GM18498 (cell line): ENCODE measurements at regions not wholly inside any gene's neighbourhood (a gene's known extent, or its start where the extent isn't known, plus 50 kb on each side); places are given as distances from the start of the nearest gene placed in this dataset.

Experiments
- ATAC-seq: cut with Tn5 transposase; IDR thresholded peaks from one replicate; pipeline ENCODE4 v1.9.1; 2021; ENCODE audit warnings: mild to moderate bottlenecking, moderate library complexity; ENCODE audit not compliant: unreplicated experiment

DNA sequence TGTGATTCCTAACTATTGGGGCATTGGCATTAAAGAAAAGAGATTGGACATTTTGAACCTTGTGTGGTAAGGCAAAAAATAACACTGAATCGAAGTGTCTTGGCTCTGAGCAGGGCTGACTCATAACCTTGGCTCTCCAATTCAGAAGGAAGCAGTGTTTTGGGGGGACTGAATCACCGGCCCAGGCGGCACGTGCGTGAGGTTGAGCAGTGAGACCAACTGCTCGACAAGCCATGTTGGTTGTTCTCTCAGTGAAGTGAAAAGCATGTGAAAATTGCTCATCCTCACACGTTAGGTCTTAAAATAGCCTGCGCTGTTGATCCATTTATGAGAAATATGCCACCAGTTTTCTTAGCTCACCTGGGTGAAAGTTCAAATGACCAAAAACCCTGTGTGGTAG is 137.8 kb upstream of the SPACA1 start:
- no peak for ATAC-seq

DNA sequence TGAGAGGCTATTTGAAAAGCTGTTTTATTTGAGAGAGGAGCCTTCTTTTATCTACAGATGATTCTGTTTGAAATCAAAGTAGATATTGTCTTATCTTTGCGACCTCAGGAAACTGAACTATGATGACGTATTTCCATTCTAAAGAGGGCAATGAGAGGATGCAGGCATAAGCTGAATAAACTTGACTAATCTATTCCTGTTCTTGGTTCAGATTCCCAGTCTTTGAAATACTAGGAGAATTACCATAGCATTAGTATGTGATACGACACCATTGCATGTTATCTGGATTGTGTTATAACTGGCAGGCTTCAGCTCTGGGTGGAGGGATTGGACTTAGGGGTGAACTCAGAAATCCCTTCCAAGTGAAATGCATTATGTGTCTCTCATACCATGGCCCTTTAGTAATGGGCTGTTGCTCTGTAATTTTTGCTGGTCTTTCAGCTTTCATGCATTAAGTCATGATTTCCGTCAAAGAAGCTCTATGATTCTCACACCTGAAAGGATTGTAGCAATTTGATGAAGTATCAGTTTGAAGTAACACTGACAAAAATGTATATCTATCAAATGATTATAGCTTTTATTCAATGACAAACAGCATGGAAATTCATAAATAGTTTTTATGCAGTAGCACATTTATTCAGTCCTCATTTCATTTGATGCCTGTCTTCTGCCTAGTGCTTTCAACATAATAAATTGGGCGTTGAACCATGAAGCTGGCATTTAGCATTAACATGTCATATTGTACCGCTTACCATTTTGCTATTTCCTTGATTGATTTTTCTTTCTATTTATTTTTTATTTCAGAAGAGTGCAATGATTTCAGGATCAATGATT is 138.4 kb upstream of the SPACA1 start:
- no peak for ATAC-seq

DNA sequence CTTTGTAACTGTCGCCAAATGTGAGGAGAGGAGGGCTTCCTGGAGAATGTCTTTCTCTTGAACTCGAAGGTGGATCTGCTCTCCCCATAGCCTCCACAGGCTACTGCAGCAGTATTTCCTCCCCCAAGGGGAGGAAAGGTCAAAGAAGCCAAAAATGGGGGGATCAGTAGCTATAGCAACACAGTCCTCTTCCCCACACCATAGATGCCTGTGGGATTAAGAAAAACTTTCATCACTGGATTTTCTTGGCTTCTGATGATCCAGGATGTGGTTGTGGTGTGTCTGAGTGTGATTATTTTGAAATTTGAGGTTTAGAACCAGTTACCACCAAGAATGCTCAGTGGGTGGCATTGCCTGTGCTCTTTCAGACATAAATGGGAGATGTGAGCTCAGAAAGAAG is 140.1 kb upstream of the SPACA1 start:
- ATAC-seq = peak; percentile 58

DNA sequence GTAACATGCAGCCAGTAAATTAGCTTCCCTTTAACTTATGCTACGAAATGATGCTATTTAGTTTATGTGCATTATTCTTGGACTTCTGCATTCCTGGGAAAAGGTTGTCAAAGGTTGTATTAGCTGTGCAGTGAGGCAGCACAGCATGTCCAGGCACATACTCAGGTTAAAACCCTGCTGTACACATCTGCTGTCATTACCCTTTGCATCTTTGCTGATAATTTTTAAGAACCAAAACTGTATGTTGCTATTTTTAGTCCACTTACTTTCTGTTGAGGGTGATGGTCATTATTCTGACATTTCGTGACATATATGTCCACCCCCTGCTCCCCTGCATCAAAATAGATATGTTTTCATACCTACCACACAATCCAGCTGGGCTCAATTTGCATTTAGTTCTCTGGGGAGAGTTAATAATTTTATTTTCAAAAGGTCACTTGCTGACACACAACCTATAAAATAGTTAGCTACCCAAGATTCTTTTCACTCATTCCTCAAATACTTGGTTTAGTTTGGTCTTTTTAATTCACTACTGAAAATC is 142.5 kb upstream of the SPACA1 start:
- ATAC-seq = peak; percentile 84

DNA sequence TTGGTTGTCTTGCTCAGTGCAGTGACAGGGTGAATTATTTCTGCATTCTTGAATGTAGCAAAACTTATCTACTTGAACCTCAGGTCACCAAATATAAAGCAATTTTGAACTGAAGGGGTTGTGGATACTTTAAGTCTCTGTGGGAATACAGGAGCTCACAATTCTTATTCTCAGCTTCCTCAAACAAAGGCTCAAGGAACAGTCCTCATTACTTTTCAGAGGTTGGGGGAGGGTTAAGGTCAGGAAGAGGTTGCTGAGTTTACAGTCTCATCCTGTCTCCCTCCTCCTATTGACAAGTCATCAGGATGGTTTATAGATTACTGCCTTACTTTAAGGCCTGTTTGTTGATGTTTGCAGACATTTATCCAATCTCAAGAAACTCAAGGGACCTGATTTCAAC is 143.6 kb upstream of the SPACA1 start:
- no peak for ATAC-seq

DNA sequence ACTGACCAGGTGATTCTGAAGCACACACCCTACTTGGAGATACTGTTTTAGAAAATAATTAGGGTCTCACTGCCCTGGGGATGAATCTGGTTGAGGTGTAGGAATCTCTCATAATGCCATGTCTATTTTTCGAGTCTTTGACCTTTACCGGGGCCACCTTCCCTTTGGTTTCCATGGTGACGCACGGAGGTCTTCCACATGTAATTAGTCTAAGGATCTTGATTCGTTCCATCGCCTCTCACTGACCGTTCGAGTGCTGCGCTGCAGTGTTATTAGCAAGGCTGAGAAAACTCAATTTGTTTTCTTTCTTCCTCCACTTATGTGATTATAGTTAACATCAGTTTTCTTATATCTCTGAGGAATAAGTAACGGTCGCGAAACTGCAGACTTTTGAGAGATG is 144.3 kb upstream of the SPACA1 start:
- ATAC-seq = no peak

DNA sequence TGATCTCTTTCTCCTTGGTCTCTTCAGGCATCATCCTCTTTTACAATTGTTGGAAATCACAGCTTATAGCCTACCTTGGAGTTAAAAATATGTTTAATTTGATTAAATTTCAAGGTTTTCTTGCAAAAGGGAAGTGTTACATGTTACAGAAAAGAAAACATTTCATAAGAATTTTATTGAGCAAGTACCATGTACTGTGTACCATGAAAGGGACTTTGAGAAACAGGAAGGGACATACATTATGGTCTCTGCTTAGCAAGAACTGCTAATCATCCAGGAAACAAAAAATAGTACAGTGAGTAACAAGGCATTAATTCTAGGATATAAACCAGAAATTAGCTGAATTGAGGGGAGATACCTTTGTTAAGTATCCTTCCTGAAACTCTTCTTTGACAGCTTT is 145.3 kb upstream of the SPACA1 start:
- no peak for ATAC-seq

DNA sequence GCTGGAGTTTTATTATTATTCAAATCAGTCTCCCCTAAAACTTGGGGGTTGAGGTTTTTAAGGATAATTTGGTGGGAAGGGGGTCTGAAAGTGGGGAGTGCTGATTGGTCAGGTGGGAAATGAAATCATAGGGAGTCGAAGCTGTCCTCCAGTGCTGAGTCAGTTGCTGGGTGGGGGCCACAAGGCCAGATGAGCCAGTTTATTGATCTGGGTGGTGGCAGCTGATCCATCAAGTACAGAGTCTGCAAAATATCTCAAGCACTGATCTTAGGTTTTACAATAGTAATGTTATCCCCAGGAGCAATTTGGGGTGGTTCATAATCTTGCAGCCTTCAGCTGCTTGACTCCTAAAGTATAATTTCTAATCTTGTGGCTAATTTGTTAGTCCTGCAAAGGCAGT is 146.0 kb upstream of the SPACA1 start:
- no peak for ATAC-seq

DNA sequence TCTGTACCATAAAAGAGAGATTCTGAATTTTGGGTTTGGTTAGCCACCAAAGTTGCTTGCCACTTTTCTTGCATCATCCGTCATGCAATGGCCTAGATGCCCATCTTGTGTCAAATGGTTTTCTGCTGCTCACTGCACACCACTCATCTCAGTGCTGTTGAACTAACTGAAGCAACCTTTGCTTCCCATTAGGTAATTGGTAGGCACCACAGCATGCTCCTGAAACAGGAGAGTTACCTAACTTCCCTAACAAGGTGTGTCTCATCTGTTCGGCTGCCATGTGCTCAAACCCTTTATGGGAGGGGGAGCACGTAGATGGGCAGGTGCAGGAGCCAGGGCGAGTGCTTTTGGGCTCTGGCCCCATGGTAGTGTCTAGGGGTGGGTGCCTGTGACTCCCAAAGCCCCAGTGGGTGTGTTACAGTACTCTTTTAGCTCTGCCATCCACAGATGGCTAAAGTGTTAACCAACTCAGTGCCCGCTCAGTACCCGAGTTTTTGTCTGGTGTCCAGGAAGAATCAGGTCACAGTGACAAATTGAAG is 147.4 kb upstream of the SPACA1 start:
- no peak for ATAC-seq

DNA sequence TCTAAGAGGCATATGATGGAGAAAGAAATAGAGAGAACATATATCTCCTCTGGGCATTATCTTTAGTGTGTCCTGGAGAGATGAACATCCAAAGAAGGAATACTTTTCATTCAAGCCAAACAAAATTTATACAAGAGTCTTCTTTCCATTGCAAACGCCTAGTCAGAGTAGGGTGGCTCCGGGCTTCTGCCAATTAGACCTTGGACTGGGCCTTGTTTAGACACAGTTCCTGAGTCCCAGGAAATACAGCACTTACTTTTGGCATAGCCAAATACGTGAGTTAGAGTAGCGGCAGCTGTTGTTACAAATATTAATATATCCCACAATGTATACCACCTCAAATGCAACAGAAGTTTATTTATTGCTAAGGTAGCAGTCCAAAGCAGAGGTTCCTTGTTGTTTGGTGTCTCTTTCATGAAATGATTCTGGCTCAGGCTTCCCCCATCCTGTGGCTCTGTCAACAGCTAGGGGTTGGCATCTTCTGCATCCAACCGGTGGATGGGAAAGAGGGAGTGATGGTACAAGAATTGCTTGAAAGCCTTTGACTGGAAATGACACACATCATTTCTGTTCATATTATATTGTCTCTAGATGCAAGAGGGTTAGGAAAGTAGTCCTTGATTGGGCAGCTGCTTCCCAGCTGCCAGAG is 148.0 kb upstream of the SPACA1 start:
- no peak for ATAC-seq

DNA sequence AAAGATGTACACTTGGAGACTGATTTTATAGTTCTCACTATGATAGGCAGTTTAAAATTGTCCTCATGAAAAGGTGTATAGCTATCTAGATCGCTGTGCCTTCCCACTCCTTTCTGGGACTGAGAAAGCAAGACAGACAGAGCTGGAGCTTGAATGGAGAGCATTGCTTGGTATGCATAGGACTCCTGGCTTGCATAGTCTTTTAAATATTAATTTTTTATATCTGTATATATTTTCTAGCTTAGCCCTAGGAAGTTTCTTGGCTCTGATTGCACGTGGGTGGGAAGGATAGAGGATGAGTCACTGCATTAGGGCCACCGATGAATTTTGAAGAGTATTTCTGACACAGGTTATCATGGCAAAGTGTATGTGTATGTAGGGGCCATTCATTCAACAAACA is 150.0 kb upstream of the SPACA1 start:
- ATAC-seq = no peak

DNA sequence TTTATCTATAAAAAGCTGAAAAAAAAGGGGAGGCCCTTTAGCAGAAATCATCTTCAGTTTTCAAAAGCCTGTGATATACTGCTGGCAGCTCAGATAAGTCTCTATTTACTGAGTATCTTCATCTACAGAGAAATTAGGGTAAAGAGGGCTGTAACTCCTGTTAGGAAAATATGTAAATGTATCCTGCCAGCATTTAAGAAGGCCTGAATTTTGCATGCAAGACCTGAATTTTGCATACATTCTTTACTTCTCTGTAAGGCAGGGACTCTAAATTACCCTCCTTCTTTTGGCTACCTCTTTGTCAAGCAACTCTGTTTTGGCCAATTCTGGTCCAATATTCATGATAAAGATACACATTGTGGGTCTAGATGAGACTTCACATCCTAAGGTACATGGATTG is 150.6 kb upstream of the SPACA1 start:
- no peak for ATAC-seq

DNA sequence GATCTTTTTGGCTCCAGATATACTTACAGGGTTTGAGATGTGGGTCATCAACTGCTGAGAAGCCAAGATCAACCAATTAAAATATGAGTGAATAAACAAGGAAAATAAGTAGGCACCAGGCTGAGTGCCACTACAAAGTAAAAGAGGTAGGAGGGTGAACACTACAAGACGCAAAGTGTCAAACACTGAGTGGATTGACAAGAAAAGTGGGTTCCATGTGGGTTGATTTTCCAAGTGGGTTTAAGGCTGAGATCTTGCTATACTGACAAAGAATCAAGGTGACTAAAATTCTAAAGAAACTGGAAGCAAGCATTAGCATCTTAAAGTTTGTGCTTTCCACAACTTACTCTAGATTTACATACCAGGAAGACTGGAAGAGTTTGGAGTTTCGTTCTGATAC is 160.4 kb upstream of the SPACA1 start:
- no peak for ATAC-seq

DNA sequence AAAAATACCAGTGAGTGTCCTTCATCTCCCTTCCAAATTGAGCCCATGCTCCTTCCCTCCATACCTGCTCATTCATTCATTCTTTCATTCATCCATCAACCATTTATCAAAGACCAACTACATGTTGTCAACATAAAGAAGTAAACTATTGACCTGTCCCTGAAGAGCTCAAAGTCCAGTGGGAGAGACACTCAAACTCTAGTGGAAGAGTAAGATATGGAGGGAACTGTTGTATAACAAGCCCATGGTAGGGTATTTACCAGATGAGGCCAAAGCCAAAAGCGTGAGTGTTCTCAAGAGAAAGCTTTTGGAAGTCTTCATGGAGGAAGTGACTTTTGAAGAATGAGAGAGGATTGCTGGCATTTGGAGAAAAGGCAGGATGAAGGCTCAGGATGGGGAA is 163.4 kb upstream of the SPACA1 start:
- no peak for ATAC-seq

DNA sequence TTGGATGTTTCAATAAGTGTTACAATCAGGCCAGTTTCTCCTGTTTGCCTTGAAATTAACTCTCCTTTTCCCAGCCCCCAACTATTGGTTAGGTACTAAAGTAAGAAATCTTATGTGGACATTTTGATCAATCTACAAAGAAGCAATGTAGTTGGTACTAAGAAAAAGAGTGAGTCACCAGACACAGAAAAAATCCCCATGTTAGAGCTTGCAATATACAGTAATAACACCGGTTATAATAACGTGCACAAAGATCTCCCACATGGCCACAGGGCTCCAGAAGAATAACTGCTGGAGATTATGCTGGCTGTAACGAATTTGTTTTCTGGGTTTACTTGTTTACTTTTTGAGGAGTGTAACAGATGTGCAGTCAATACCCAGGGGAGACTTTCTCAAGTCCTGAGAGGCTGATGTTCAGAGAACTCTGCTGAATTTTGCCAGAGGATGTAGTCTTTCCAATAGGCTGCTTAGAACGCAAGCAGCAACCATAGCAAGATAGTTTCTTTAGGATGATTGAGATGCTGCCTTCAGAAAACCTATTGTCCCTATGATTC is 166.2 kb upstream of the SPACA1 start:
- no peak for ATAC-seq

DNA sequence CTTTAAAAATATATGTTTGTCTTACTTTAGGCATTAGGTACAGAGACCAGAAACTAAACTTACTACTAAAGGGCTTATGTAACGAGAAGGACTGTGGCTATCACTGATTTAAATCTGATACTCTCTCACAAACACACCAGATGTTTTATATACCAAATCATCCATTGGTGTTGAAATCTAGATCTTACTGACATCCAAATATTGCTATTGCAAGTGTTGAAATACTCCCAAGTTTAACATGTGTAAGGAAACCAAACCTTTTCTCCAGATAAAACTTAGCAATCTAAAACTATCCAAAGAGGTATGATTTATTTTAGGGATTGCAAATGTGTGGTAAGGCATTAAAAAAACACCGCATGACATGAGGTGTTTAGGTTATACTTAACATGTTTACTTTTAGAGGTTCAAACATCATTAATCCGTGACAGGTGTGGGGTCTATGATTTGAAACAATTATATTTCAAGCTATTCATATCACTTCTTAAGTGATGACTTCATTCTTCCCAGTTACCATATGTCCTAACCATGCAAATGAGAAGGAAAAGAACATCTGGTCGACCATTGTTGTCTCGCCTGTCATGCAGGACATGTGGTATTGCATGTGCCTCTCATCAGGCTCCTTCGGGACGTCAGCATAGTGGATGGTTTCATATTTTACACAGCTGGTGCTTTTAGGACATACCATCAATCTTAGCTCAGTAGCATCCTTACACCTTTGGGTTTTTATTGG is 168.3 kb upstream of the SPACA1 start:
- peak; percentile 83 for ATAC-seq

DNA sequence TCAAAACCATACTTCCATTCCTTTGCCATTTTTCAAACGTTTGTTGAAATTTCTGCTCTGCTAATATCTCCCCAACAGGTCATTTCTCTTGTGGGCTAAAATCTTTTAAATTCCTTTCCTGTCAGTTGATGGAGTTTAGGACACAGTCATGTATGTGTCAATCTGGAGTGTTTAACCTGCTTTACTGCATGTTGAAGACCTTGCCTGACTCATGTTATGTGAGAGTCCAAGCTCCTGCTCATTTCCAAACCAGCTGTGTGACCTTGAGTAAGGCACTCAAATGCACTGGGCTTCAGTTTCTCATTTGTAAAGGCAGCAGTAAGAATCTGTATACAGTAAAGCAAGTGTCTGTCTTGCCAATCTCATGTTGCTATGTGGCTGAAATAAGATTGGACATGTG is 171.9 kb upstream of the SPACA1 start:
- ATAC-seq = no peak

DNA sequence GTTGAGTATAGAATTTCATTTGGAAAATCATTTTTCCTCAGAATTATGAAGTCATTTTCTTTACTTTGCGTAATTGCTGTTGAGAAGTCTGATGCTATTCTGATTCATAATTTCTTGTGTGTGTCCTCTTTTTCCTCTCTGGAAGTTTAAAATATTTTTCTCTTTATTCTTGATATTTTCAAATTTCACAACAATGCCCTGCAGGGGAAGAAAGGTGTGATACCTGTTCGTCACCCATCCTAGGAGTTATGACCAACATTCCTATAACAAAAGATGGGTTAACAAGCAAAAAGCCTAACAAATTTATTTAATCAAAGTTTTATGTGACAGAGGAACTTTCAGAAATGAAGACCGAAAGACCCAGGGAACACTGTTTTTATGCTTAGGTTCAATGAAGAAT is 171.5 kb upstream of the AKIRIN2 start:
- no peak for ATAC-seq

DNA sequence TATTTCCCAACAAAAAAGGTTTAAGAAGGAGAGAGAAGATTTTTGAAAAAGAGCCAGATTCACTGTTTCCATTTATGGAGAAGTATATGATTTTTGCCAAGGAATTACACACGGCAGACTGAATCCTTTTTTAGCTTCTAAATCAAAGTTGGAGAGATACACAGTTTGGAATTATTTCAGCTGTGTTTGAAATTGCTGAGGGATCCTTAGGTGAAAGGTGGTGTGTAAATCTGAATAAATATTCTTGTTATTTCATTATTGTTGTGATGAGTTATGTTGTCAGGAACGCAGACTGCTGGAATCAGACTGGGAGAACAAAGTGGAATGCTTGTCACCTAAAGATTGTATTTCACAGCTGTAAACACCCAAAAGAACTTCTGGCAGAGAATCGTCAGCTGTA is 168.5 kb upstream of the AKIRIN2 start:
- ATAC-seq = no peak

DNA sequence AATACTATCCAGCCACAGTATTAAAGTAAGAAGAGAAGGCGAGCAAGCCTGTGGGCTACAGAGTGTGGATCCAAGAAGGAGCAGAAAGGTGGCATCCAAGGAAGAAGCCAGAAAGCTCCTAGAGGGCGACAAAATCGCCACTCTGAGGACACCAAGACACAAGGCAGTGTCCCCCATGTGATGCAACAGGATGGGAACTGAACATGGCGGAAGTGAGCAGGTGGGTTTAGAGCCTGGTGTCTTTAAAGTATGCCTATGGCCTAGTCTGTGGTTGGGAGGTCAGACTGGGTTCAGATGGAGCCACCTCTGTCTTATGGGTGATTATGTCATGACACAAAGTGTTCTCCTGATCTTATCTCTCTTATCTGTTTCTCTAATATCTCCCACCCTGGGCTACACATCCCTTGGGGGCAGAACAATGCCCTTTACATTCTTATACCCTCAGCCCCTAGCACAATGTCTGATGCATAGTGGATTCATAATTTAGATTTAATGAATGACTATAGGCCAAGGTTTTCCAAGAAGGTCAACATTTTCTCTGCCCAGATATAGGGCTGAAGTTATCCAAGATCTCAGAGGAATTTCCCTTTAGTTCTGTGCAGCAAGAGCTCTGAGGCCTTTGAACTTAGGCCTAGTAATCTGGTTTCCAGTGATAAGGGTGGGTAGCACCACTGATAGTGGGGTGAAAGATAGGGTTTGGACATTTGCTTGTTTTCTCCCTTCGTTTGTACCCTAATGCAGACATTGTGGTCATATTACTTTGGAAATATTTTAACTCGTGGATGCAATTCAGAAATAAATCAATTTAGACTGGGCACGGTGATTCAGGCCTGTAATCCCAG is 167.3 kb upstream of the AKIRIN2 start:
- no peak for ATAC-seq
